Stimulated activated CD8-positive, alpha-beta memory T cell treated with anti-CD3 and anti-CD28 coated beads, Interleukin-15, amount 100 ng/mL, for 24 hours (primary cell): ENCODE measurements at regions not wholly inside any gene's neighbourhood (a gene's known extent, or its start where the extent isn't known, plus 50 kb on each side); places are given as distances from the start of the nearest gene placed in this dataset.
"Not testable (repeated sequence)": the region's sequence is repeated elsewhere in the genome, so short reads cannot be mapped to it uniquely, and the experiment has no call there.

Experiments used
- DNase-seq: peaks from one replicate; pipeline ENCODE4 v3.0.0-alpha.2; 2020; ENCODE audit warnings: low read depth

GRCh38 chr6:121020656-121021055 is 313.6 kb downstream of the TBC1D32 start:
- no peak for DNase-seq

- DNase-seq: no peak
Measured at GRCh38 chr6:121008553-121008952, 325.7 kb downstream of the TBC1D32 start.

- no peak for DNase-seq
Measured at GRCh38 chr6:121006024-121006423, 328.3 kb downstream of the TBC1D32 start.

- DNase-seq: no peak
Measured at GRCh38 chr6:121000381-121000780, 333.9 kb downstream of the TBC1D32 start.

- DNase-seq: no peak
Measured at GRCh38 chr6:120996340-120996739, 337.9 kb downstream of the TBC1D32 start.

GRCh38 chr6:120994573-120994967 is 339.7 kb downstream of the TBC1D32 start:
- DNase-seq: no peak

- DNase-seq: no peak
Measured at GRCh38 chr6:120993929-120994572, 340.2 kb downstream of the TBC1D32 start.

- no peak for DNase-seq
Measured at GRCh38 chr6:120992257-120992656, 342.0 kb downstream of the TBC1D32 start.

GRCh38 chr6:120990866-120991265 is 343.4 kb downstream of the TBC1D32 start:
- DNase-seq: no peak

- no peak for DNase-seq
Measured at GRCh38 chr6:120981835-120982234, 352.4 kb downstream of the TBC1D32 start.

- DNase-seq: no peak
Measured at GRCh38 chr6:120966321-120966720, 368.0 kb downstream of the TBC1D32 start.

GRCh38 chr6:120965814-120966213 is 368.5 kb downstream of the TBC1D32 start:
- DNase-seq: no peak

GRCh38 chr6:120960761-120961160 is 373.5 kb downstream of the TBC1D32 start:
- DNase-seq: no peak

- DNase-seq: no peak
Measured at GRCh38 chr6:120954111-120954510, 380.2 kb downstream of the TBC1D32 start.

- no peak for DNase-seq
Measured at GRCh38 chr6:120951258-120951657, 383.0 kb downstream of the TBC1D32 start.

GRCh38 chr6:120947111-120947510 is 387.2 kb downstream of the TBC1D32 start:
- no peak for DNase-seq

- DNase-seq: no peak
Measured at GRCh38 chr6:120945905-120946594, 388.2 kb downstream of the TBC1D32 start.

GRCh38 chr6:120938876-120939472 is 395.3 kb downstream of the TBC1D32 start:
- no peak for DNase-seq

- no peak for DNase-seq
Measured at GRCh38 chr6:120938164-120938875, 396.0 kb downstream of the TBC1D32 start.

GRCh38 chr6:120935908-120936307 is 398.4 kb downstream of the TBC1D32 start:
- DNase-seq: no peak

GRCh38 chr6:120935016-120935415 is 399.3 kb downstream of the TBC1D32 start:
- DNase-seq: no peak

GRCh38 chr6:120931520-120932180 is 402.6 kb downstream of the TBC1D32 start:
- not testable (repeated sequence) for DNase-seq
